Esophagus squamous epithelium (tissue), 5 donors: ENCODE measurements at regions not wholly inside any gene's neighbourhood (a gene's known extent, or its start where the extent isn't known, plus 50 kb on each side); places are given as distances from the start of the nearest gene placed in this dataset.
"Not testable (repeated sequence)": the region's sequence is repeated elsewhere in the genome, so short reads cannot be mapped to it uniquely, and the experiment has no call there.

Experiments
- DNase-seq: peaks from one replicate; lab custom pipeline; 2025; lab: John Stamatoyannopoulos, UW
- H3K27ac ChIP-seq, 4 donors: fragments of 200-600 bp; sonication (generic); one replicate each; pipeline ENCODE4 v1.5.1; 2016 to 2019; ENCODE audit warnings: mild to moderate bottlenecking in 1 of 4
- H3K27me3 ChIP-seq, 4 donors: fragments of 200-600 bp; sonication (generic); 1 replicate in 3 of 4; 2 replicates in 1 of 4; pipeline versions ENCODE4 v1.5.1 to v1.6.0; 2017 to 2021; ENCODE audit warnings: antibody characterized with exemption in 1 of 4
- H3K36me3 ChIP-seq, 3 donors: fragments of 200-600 bp; sonication (generic); one replicate each; pipeline ENCODE4 v1.5.1; 2016 to 2019
- H3K4me1 ChIP-seq, 3 donors: fragments of 200-600 bp; sonication (generic); one replicate each; pipeline ENCODE4 v1.5.1; 2017 to 2019
- H3K4me3 ChIP-seq, 4 donors: fragments of 200-600 bp; sonication (generic); 1 replicate in 3 of 4; 2 replicates in 1 of 4; pipeline ENCODE4 v1.5.1; 2016 to 2019; ENCODE audit warnings: mild to moderate bottlenecking in 2 of 4, moderate library complexity in 1 of 4
- H3K9me3 ChIP-seq, 3 donors: fragments of 200-600 bp; sonication (generic); one replicate each; pipeline ENCODE4 v1.5.1; 2016 to 2019
- POLR2A ChIP-seq, 4 donors: fragments of 450-650 bp; IDR thresholded peaks; one replicate each; pipeline ENCODE4 v1.6.1; 2017; ENCODE audit warnings: antibody characterized with exemption in 4 of 4, mild to moderate bottlenecking in 4 of 4, moderate library complexity in 3 of 4
- WGBS, 2 donors: methylation state at CpG; one replicate each; pipeline ENCODE4 v1.1.5; 2018; 5-methylcytosine and 5-hydroxymethylcytosine counted together
- intact Hi-C: fragments of 100-400 bp; cut with DNase I; formaldehyde crosslinking; loops from one replicate; pipeline ENCODE4 v1.15.0; 2022
- TF ChIP-seq, protein P1 (sequence below), 6 experiments: fragments of 450-650 bp in 4 of 6; fragments of 200-600 bp in 2 of 6; sonication (generic) in 2 of 6; IDR thresholded peaks; one replicate each; pipeline ENCODE4 v1.5.1; 2016 to 2019; ENCODE audit warnings: antibody characterized with exemption in 6 of 6, mild to moderate bottlenecking in 4 of 6, moderate library complexity in 4 of 6
- donor health status: DM: yes; HTN: yes; CAD: no.

DNA sequence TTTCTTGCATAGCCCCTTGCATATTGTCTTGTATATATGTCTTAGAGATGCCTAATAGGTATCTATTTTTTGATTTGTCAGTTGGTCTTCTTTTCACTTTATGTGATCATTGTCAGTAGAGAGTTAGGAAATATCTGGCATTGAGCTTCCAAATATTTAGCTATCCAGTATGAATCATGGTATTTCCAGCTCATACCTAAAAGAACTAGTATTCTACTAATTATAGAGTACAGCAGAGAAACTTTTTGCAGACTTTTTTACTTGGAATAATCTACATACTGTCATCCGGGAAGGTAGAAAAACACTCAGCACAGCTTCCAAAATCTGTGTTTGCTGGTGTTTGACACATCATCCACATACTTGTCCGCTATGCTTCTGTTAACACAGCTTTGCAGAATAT is 156.4 kb upstream of the HTR1E start:
- Histone ChIP-seq H3K4me1 (no peaks in the 10 kb centered on the region), H3K9me3 (no peaks in the 10 kb centered on the region), H3K36me3 (no peaks in the 10 kb centered on the region), H3K27me3 (no peaks in the 10 kb centered on the region), H3K27ac (no peak overlapping the region), H3K4me3 (no peak overlapping the region)
- WGBS, 2 donors: 61 to 85% methylated on average over 2 of the region's 2 CpGs
- no peak for DNase-seq
- intact Hi-C loops: no loop called here
- no peak for TF ChIP-seq POLR2A (IDR thresholded peaks at IDR 0.05)
- TF ChIP-seq, protein P1, sequence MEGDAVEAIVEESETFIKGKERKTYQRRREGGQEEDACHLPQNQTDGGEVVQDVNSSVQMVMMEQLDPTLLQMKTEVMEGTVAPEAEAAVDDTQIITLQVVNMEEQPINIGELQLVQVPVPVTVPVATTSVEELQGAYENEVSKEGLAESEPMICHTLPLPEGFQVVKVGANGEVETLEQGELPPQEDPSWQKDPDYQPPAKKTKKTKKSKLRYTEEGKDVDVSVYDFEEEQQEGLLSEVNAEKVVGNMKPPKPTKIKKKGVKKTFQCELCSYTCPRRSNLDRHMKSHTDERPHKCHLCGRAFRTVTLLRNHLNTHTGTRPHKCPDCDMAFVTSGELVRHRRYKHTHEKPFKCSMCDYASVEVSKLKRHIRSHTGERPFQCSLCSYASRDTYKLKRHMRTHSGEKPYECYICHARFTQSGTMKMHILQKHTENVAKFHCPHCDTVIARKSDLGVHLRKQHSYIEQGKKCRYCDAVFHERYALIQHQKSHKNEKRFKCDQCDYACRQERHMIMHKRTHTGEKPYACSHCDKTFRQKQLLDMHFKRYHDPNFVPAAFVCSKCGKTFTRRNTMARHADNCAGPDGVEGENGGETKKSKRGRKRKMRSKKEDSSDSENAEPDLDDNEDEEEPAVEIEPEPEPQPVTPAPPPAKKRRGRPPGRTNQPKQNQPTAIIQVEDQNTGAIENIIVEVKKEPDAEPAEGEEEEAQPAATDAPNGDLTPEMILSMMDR (IDR thresholded peaks at IDR 0.05): no peak

DNA sequence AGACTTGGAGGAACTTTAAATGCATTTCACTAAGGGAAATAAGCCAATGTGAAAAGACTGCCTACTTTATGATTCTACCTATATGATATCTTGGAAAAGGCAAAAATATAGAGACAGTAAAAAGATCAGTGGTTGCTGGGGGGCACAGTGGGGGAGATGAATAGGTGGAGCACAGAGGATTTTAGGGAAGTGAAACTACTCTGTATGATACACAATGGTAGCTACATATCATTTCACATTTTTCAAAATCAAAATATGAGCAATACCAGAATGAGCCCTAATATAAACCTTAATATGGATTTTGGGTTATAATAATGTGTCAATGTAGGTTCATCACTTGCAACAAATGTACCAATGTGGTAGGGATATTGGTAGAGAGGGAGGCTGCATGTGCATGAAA is 161.4 kb upstream of the HTR1E start:
- TF ChIP-seq, protein P1 (IDR thresholded peaks at IDR 0.05): no peak
- no peak for TF ChIP-seq POLR2A (IDR thresholded peaks at IDR 0.05)
- intact Hi-C loops: no loop called here
- H3K9me3 ChIP-seq: no peaks in the 10 kb centered on the region
- DNase-seq: no peak
- no peaks in the 10 kb centered on the region for H3K4me1 ChIP-seq
- no peak overlapping the region for H3K4me3 ChIP-seq
- no peak overlapping the region for H3K27ac ChIP-seq
- H3K27me3 ChIP-seq: no peaks in the 10 kb centered on the region
- no peaks in the 10 kb centered on the region for H3K36me3 ChIP-seq

DNA sequence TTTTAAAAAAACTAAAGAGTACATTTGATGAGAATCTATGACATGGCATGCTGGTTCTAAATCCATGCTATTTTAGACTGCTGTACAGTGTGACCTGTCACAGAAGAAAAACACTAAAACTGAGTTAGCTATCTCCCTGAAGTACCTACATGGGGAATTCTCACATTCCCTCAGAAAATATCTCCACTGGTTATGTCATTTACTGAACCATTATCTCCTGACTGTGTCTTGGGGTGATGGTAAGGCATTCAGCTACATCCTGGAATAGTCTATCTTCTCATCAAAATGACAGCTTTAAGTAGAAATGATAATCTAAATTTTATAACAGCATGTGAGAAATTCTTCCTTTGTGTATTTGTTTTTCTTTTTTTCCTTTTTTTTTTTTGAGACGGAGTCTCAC is 172.1 kb upstream of the HTR1E start:
- H3K4me1 ChIP-seq: no peaks in the 10 kb centered on the region
- 77 to 78% methylated on average over 1 of the region's 1 CpG for WGBS, 2 donors
- no peak for TF ChIP-seq POLR2A (IDR thresholded peaks at IDR 0.05)
- TF ChIP-seq, protein P1 (IDR thresholded peaks at IDR 0.05): no peak
- intact Hi-C loops: no loop called here
- H3K27me3 ChIP-seq: no peaks in the 10 kb centered on the region
- H3K27ac ChIP-seq: no peak overlapping the region
- H3K9me3 ChIP-seq: peaks cover 0 to 1% (median 0%) of the 10 kb centered on the region in 3 donors
- no peak for DNase-seq
- no peak overlapping the region for H3K4me3 ChIP-seq
- H3K36me3 ChIP-seq: no peaks in the 10 kb centered on the region

DNA sequence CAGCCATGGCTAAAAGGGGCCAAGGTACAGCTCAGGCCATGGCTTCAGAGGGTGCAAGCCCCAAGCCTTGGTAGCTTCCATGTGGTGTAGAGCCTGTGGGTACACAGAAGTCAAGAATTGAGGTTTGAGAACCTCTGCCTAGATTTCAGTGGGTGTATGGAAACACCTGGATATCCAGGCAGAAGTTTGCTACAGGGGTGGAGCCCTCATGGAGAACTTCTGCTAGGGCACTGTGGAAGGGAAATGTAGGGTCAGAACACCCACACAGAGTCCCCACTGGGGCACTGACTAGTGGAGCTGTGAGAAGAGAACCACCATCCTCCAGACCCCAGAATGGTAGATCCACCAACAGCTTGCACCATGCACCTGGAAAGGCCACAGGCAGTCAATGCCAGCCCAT is 177.4 kb upstream of the HTR1E start:
- H3K36me3 ChIP-seq, H3K27me3 ChIP-seq, intact Hi-C loops, H3K4me3 ChIP-seq, H3K4me1 ChIP-seq, DNase-seq, H3K27ac ChIP-seq: not testable (repeated sequence)
- peaks cover 0 to 11% (median 0%) of the 10 kb centered on the region in 3 donors for H3K9me3 ChIP-seq

DNA sequence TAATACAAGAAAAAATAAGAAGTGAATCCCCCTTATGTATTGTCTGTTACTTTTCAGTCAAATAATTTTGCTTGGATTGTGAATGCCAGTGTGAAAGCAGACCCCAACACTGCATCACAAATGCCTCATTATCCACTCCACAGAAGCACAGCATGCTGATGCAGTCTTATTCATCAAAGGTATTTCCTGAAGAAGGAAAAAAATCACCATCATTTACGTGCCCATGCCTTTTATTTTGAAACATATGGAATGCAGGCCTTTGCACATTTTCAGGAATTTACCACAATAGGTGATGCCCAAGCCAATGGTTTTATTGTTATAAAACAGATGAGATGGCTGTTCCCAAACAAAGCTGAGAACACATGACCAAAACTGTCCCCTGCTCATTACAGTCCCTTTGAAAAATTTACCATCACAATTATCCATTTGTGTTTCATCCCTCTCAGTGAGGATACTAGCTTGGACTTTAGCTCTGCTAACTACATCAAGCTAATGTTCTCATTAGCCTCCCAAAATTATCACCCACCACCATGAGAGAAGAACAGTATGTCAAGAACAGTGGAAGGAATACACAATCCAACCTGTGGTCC is 180.6 kb upstream of the HTR1E start:
- no peaks in the 10 kb centered on the region for H3K36me3 ChIP-seq
- TF ChIP-seq POLR2A (IDR thresholded peaks at IDR 0.05): no peak
- TF ChIP-seq, protein P1 (IDR thresholded peaks at IDR 0.05): no peak
- H3K4me3 ChIP-seq: no peak overlapping the region
- peaks cover 0 to 11% (median 0%) of the 10 kb centered on the region in 3 donors for H3K9me3 ChIP-seq
- no peak overlapping the region for H3K27ac ChIP-seq
- H3K27me3 ChIP-seq: no peaks in the 10 kb centered on the region
- H3K4me1 ChIP-seq: no peaks in the 10 kb centered on the region
- intact Hi-C loops: no loop called here
- DNase-seq: no peak
- 26 to 28% methylated on average over 1 of the region's 1 CpG for WGBS, 2 donors

DNA sequence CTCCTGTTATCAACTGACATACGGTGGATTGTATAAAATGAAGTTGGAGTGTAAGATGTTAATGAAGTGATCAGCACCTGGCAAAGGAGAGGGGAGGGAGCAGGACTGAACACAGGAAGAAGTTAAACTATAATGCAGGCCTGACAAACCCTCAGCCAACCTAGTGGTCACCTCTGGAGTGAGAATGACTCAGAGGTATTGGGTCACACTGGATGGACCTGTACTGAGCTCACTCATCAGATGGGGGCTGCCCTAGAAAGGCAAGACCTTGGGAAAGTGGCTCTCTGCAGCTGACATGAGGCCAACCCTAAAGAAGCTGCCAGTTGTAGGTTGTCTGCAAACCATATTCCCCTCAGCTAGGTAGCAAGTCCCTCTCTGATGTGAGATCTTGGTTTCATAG is 193.3 kb upstream of the HTR1E start:
- no peak for TF ChIP-seq POLR2A (IDR thresholded peaks at IDR 0.05)
- TF ChIP-seq, protein P1 (IDR thresholded peaks at IDR 0.05): no peak
- DNase-seq: no peak
- peaks cover 0 to 6% (median 0%) of the 10 kb centered on the region in 3 donors for H3K9me3 ChIP-seq
- no peaks in the 10 kb centered on the region for H3K36me3 ChIP-seq
- H3K27me3 ChIP-seq: no peaks in the 10 kb centered on the region
- intact Hi-C loops: no loop called here
- no peak overlapping the region for H3K4me3 ChIP-seq
- no peak overlapping the region for H3K27ac ChIP-seq
- no CpG with 5 or more reads among the region's 1 CpG for WGBS, 2 donors
- H3K4me1 ChIP-seq: no peaks in the 10 kb centered on the region
